ENCODE measurements at regions not wholly inside any gene's neighbourhood (a gene's known extent, or its start where the extent isn't known, plus 50 kb on each side); places are given as distances from the start of the nearest gene placed in this dataset.

- Histone ChIP-seq H3K27me3 (no peaks in the 10 kb centered on the region), H3K4me3 (no peak overlapping the region), H3K9me3 (no peaks in the 10 kb centered on the region), H3K36me3 (no peaks in the 10 kb centered on the region), H3K27ac (no peak overlapping the region), H3K4me1 (no peaks in the 10 kb centered on the region)
- in situ Hi-C loops (cut with MboI; ENCODE audit: low sequenced_read_pairs in 4 of 4): no loop called here
- DNase-seq (no peak), ATAC-seq (no peak)
- no peak for TF ChIP-seq CTCF (IDR thresholded peaks at IDR 0.05 in 4 of 5, conservative IDR thresholded peaks at IDR 0.05 in 1 of 5)
- no peak for TF ChIP-seq POLR2A (IDR thresholded peaks at IDR 0.05)
- intact Hi-C loops (cut with DNase I; ENCODE audit: low total_unique reads): no loop called here
Observed at GRCh38 chr3:106640353-106640752, 736.9 kb upstream of the CCDC54 start.

GRCh38 chr3:106642161-106642560 is 735.1 kb upstream of the CCDC54 start:
- no peak for ATAC-seq
- DNase-seq: no peak
- Histone ChIP-seq H3K36me3 (no peaks in the 10 kb centered on the region), H3K4me3 (no peak overlapping the region), H3K9me3 (no peaks in the 10 kb centered on the region), H3K27me3 (no peaks in the 10 kb centered on the region), H3K27ac (no peak overlapping the region), H3K4me1 (no peaks in the 10 kb centered on the region)
- in situ Hi-C loops (cut with MboI; ENCODE audit: low sequenced_read_pairs in 4 of 4): no loop called here
- intact Hi-C loops (cut with DNase I; ENCODE audit: low total_unique reads): no loop called here
- TF ChIP-seq POLR2A (IDR thresholded peaks at IDR 0.05): no peak
- no peak for TF ChIP-seq CTCF (IDR thresholded peaks at IDR 0.05 in 4 of 5, conservative IDR thresholded peaks at IDR 0.05 in 1 of 5)

- no peaks in the 10 kb centered on the region for H3K27me3 ChIP-seq
- H3K36me3 ChIP-seq: no peaks in the 10 kb centered on the region
- no peak overlapping the region for H3K27ac ChIP-seq
- intact Hi-C loops (cut with DNase I; ENCODE audit: low total_unique reads) (no loop called here), in situ Hi-C loops (cut with MboI; ENCODE audit: low sequenced_read_pairs in 4 of 4) (no loop called here)
- H3K4me1 ChIP-seq: no peaks in the 10 kb centered on the region
- no peak for DNase-seq
- no peak overlapping the region for H3K4me3 ChIP-seq
- no peaks in the 10 kb centered on the region for H3K9me3 ChIP-seq
- TF ChIP-seq CTCF (IDR thresholded peaks at IDR 0.05 in 4 of 5, conservative IDR thresholded peaks at IDR 0.05 in 1 of 5): no peak
- TF ChIP-seq POLR2A (IDR thresholded peaks at IDR 0.05): no peak
- ATAC-seq: no peak
Observed at GRCh38 chr3:106643684-106644161, 733.5 kb upstream of the CCDC54 start.

- intact Hi-C loops (cut with DNase I; ENCODE audit: low total_unique reads) (no loop called here), in situ Hi-C loops (cut with MboI; ENCODE audit: low sequenced_read_pairs in 4 of 4) (no loop called here)
- H3K36me3 ChIP-seq: no peaks in the 10 kb centered on the region
- H3K27ac ChIP-seq: no peak overlapping the region
- no peaks in the 10 kb centered on the region for H3K9me3 ChIP-seq
- TF ChIP-seq POLR2A (IDR thresholded peaks at IDR 0.05) (no peak), CTCF (IDR thresholded peaks at IDR 0.05 in 4 of 5, conservative IDR thresholded peaks at IDR 0.05 in 1 of 5) (no peak)
- no peaks in the 10 kb centered on the region for H3K27me3 ChIP-seq
- H3K4me1 ChIP-seq: no peaks in the 10 kb centered on the region
- DNase-seq: no peak
- H3K4me3 ChIP-seq: no peak overlapping the region
- ATAC-seq: no peak
Observed at GRCh38 chr3:106673926-106674569, 703.2 kb upstream of the CCDC54 start.

- Histone ChIP-seq H3K27ac (no peak overlapping the region), H3K36me3 (no peaks in the 10 kb centered on the region), H3K9me3 (no peaks in the 10 kb centered on the region), H3K4me3 (no peak overlapping the region), H3K4me1 (no peaks in the 10 kb centered on the region), H3K27me3 (no peaks in the 10 kb centered on the region)
- TF ChIP-seq POLR2A (IDR thresholded peaks at IDR 0.05) (no peak), CTCF (IDR thresholded peaks at IDR 0.05 in 4 of 5, conservative IDR thresholded peaks at IDR 0.05 in 1 of 5) (no peak)
- no peak for DNase-seq
- intact Hi-C loops (cut with DNase I; ENCODE audit: low total_unique reads) (no loop called here), in situ Hi-C loops (cut with MboI; ENCODE audit: low sequenced_read_pairs in 4 of 4) (no loop called here)
- no peak for ATAC-seq
Observed at GRCh38 chr3:106675451-106675850, 701.8 kb upstream of the CCDC54 start.
